ENCODE measurements at regions not wholly inside any gene's neighbourhood (a gene's known extent, or its start where the extent isn't known, plus 50 kb on each side); places are given as distances from the start of the nearest gene placed in this dataset.

- TF ChIP-seq CTCF (IDR thresholded peaks at IDR 0.05): no peak
- no peak for TF ChIP-seq POLR2A (IDR thresholded peaks at IDR 0.05)
- no peak for TF ChIP-seq POLR2AphosphoS5 (IDR thresholded peaks at IDR 0.05)
- TF ChIP-seq EP300 (IDR thresholded peaks at IDR 0.05): no peak
These were observed 148.4 kb upstream of the HDAC9 start for GRCh38 chr7:18347170-18347569.
